ENCODE measurements at regions not wholly inside any gene's neighbourhood (a gene's known extent, or its start where the extent isn't known, plus 50 kb on each side); places are given as distances from the start of the nearest gene placed in this dataset.

- Histone ChIP-seq H3K36me3 (no peaks in the 10 kb centered on the region), H3K9me3 (no peaks in the 10 kb centered on the region), H3K4me1 (no peaks in the 10 kb centered on the region), H3K27ac (no peak overlapping the region), H3K27me3 (no peaks in the 10 kb centered on the region), H3K4me3 (no peak overlapping the region)
- TF ChIP-seq, protein P1, sequence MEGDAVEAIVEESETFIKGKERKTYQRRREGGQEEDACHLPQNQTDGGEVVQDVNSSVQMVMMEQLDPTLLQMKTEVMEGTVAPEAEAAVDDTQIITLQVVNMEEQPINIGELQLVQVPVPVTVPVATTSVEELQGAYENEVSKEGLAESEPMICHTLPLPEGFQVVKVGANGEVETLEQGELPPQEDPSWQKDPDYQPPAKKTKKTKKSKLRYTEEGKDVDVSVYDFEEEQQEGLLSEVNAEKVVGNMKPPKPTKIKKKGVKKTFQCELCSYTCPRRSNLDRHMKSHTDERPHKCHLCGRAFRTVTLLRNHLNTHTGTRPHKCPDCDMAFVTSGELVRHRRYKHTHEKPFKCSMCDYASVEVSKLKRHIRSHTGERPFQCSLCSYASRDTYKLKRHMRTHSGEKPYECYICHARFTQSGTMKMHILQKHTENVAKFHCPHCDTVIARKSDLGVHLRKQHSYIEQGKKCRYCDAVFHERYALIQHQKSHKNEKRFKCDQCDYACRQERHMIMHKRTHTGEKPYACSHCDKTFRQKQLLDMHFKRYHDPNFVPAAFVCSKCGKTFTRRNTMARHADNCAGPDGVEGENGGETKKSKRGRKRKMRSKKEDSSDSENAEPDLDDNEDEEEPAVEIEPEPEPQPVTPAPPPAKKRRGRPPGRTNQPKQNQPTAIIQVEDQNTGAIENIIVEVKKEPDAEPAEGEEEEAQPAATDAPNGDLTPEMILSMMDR (IDR thresholded peaks at IDR 0.05), result no peak
- no peak for DNase-seq
- intact Hi-C loops (cut with DNase I; ENCODE audit: low total_unique reads), result no loop called here
Measured at GRCh38 chr1:75010547-75010946, 123.6 kb upstream of the LHX8 start.

DNA sequence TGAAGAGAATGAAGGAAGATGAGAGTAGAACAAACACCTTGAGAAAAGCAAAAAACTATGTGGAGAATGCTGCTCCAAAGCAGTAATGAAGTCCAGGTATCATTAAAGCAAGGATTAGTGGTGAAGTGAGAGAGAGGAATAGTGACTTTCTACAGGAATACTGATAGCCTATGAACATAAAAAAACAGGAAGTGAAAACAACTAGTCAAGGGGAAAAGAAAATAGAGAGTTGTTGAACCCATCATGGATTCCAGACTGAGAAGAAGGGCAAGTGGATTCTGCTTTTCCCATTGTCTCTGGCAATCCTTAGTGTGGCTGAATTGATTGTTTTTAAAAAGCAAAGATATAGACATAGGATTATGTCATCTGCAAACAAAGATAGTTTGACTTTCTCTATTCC is 119.9 kb upstream of the LHX8 start:
- DNase-seq, result no peak
- Histone ChIP-seq H3K4me3 (no peak overlapping the region), H3K27ac (no peak overlapping the region), H3K27me3 (no peaks in the 10 kb centered on the region), H3K36me3 (no peaks in the 10 kb centered on the region), H3K4me1 (no peaks in the 10 kb centered on the region), H3K9me3 (no peaks in the 10 kb centered on the region)
- intact Hi-C loops (cut with DNase I; ENCODE audit: low total_unique reads), result no loop called here
- TF ChIP-seq, protein P1 (IDR thresholded peaks at IDR 0.05), result no peak

- no peak overlapping the region for H3K4me3 ChIP-seq
- TF ChIP-seq, protein P1 (IDR thresholded peaks at IDR 0.05), result no peak
- intact Hi-C loops (cut with DNase I; ENCODE audit: low total_unique reads), result no loop called here
Measured at GRCh38 chr1:75023005-75023404, 111.2 kb upstream of the LHX8 start.

DNA sequence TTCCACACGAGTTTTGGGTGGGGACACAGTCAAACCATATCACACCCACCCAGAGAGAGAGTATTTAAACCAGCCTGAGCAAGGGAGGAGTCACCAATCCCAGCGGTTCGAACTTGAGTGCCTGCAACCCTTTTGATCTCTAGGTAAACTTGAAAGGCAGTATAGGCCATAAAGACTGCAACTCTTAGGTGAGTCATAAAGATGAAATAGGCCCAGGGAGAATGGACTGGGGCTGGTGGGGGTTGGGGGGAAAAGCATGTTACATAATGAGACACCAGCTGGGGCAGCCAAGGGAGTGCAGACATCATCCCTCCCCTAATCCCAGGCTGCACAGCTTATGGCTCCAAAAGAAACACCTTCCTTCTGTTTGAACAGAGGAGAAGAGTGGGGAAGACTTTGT is 99.8 kb upstream of the LHX8 start:
- Histone ChIP-seq H3K4me3 (no peak overlapping the region), H3K27me3 (no peaks in the 10 kb centered on the region), H3K9me3 (peaks cover 0 to 27% (median 15%) of the 10 kb centered on the region in 3 donors), H3K27ac (no peak overlapping the region), H3K36me3 (no peaks in the 10 kb centered on the region), H3K4me1 (no peaks in the 10 kb centered on the region)
- TF ChIP-seq, protein P1 (IDR thresholded peaks at IDR 0.05), result no peak
- no peak for DNase-seq
- intact Hi-C loops (cut with DNase I; ENCODE audit: low total_unique reads), result no loop called here

More at GRCh38 chr1:75023005-75023404, 111.2 kb upstream of the LHX8 start:
- Histone ChIP-seq H3K9me3 (peaks cover 0 to 5% (median 0%) of the 10 kb centered on the region in 3 donors), H3K4me1 (no peaks in the 10 kb centered on the region), H3K27me3 (no peaks in the 10 kb centered on the region), H3K36me3 (no peaks in the 10 kb centered on the region), H3K27ac (no peak overlapping the region)
- no peak for DNase-seq

GRCh38 chr1:75035536-75035935 is 98.7 kb upstream of the LHX8 start:
- Histone ChIP-seq H3K4me1 (no peaks in the 10 kb centered on the region), H3K36me3 (no peaks in the 10 kb centered on the region), H3K9me3 (peaks cover 0 to 33% (median 9%) of the 10 kb centered on the region in 3 donors), H3K27me3 (no peaks in the 10 kb centered on the region), H3K4me3 (no peak overlapping the region), H3K27ac (no peak overlapping the region)
- intact Hi-C loops (cut with DNase I; ENCODE audit: low total_unique reads), result no loop called here
- no peak for DNase-seq
- TF ChIP-seq, protein P1 (IDR thresholded peaks at IDR 0.05), result no peak

GRCh38 chr1:75053207-75053606 is 81.0 kb upstream of the LHX8 start:
- no peak for DNase-seq
- H3K36me3 ChIP-seq, result no peaks in the 10 kb centered on the region
- no peaks in the 10 kb centered on the region for H3K27me3 ChIP-seq
- H3K9me3 ChIP-seq, result no peaks in the 10 kb centered on the region
- TF ChIP-seq, protein P1 (IDR thresholded peaks at IDR 0.05), result no peak
- H3K4me3 ChIP-seq, result no peak overlapping the region
- H3K27ac ChIP-seq, result no peak overlapping the region
- no peaks in the 10 kb centered on the region for H3K4me1 ChIP-seq
- intact Hi-C loops (cut with DNase I; ENCODE audit: low total_unique reads), result no loop called here

Measured in tibial artery (tissue), 4 donors.